Neural progenitor cell (in vitro differentiated cells): ENCODE measurements at regions not wholly inside any gene's neighbourhood (a gene's known extent, or its start where the extent isn't known, plus 50 kb on each side); places are given as distances from the start of the nearest gene placed in this dataset.

Experiments used
- DNase-seq: peaks from one replicate; pipeline ENCODE4 v3.0.0-alpha.2; 2016; ENCODE audit warnings: low spot score
- H2AFZ ChIP-seq: fragments of 200-600 bp; sonication (generic); replicated peaks from 2 replicates; pipeline ENCODE4 v1.6.1; 2016; ENCODE audit warnings: antibody characterized with exemption
- H3F3A ChIP-seq: fragments of 200-600 bp; sonication (generic); 2 replicates; pipeline ENCODE4 v1.6.1; 2016; ENCODE audit warnings: antibody characterized with exemption, low read depth
- H3K27ac ChIP-seq: fragments of 200-600 bp; sonication (generic); 2 replicates; pipeline ENCODE4 v1.5.1; 2016; ENCODE audit warnings: mild to moderate bottlenecking
- H3K27me3 ChIP-seq: fragments of 200-600 bp; sonication (generic); 2 replicates; pipeline ENCODE4 v1.6.1; 2016; ENCODE audit warnings: mild to moderate bottlenecking, moderate library complexity
- H3K36me3 ChIP-seq: fragments of 200-600 bp; sonication (generic); 2 replicates; pipeline ENCODE4 v1.5.1; 2016
- H3K4me1 ChIP-seq: fragments of 200-600 bp; sonication (generic); 2 replicates; pipeline ENCODE4 v1.6.1; 2016; ENCODE audit warnings: mixed run types
- H3K4me2 ChIP-seq: fragments of 200-600 bp; sonication (generic); 2 replicates; pipeline ENCODE4 v1.6.1; 2016
- H3K4me3 ChIP-seq: fragments of 200-600 bp; sonication (generic); 2 replicates; pipeline ENCODE4 v1.5.1; 2016
- H3K79me2 ChIP-seq: fragments of 200-600 bp; sonication (generic); 2 replicates; pipeline ENCODE4 v1.6.1; 2016; ENCODE audit warnings: low read depth
- H3K9ac ChIP-seq: fragments of 200-600 bp; sonication (generic); 2 replicates; pipeline ENCODE4 v1.6.1; 2016
- H3K9me3 ChIP-seq: fragments of 200-600 bp; sonication (generic); 2 replicates; pipeline ENCODE4 v1.5.1; 2016; ENCODE audit warnings: low read depth
- H4K20me1 ChIP-seq: fragments of 200-600 bp; sonication (generic); 2 replicates; pipeline ENCODE4 v1.6.1; 2016; ENCODE audit warnings: low read depth
- H3K27ac Mint-ChIP-seq: 3 replicates; pipeline ENCODE4 v1.8.0; 2021; ENCODE audit warnings: mixed read lengths
- H3K27me3 Mint-ChIP-seq: 2 replicates; pipeline ENCODE4 v1.8.0; 2022; ENCODE audit warnings: low read depth, mild to moderate bottlenecking, inconsistent platforms, moderate library complexity, mixed read lengths; ENCODE audit not compliant: insufficient read depth
- H3K36me3 Mint-ChIP-seq: 3 replicates; pipeline ENCODE4 v1.8.0; 2021; ENCODE audit warnings: mixed read lengths
- H3K4me1 Mint-ChIP-seq: 3 replicates; pipeline ENCODE4 v1.8.0; 2021; ENCODE audit warnings: mixed read lengths
- H3K4me3 Mint-ChIP-seq: 3 replicates; pipeline ENCODE4 v1.8.0; 2021; ENCODE audit warnings: mild to moderate bottlenecking, moderate library complexity, mixed read lengths
- H3K9me3 Mint-ChIP-seq: 3 replicates; pipeline ENCODE4 v1.8.0; 2020; ENCODE audit warnings: mixed read lengths
- CTCF ChIP-seq: fragments of 200-600 bp; sonication (generic); IDR thresholded peaks from 2 replicates; pipeline ENCODE4 v1.5.1; 2017; ENCODE audit warnings: antibody characterized with exemption, mild to moderate bottlenecking
- EZH2 ChIP-seq: fragments of 200-600 bp; sonication (generic); IDR thresholded peaks from 2 replicates; pipeline ENCODE4 v1.6.1; 2017; ENCODE audit warnings: antibody characterized with exemption, mild to moderate bottlenecking, moderate library complexity
- EZH2phosphoT487 ChIP-seq: fragments of 200-600 bp; sonication (generic); IDR thresholded peaks from 2 replicates; pipeline ENCODE4 v1.6.1; 2017; ENCODE audit warnings: antibody characterized with exemption

- Histone ChIP-seq H3K9ac (no peak overlapping the region), H3K27ac (no peak overlapping the region), H3K9me3 (no peaks in the 10 kb centered on the region), H3K4me1 (no peaks in the 10 kb centered on the region), H3K4me3 (no peak overlapping the region), H3K36me3 (no peaks in the 10 kb centered on the region), H3K79me2 (no peaks in the 10 kb centered on the region), H3K27me3 (no peaks in the 10 kb centered on the region), H3F3A (no peaks in the 10 kb centered on the region), H2AFZ (no peak overlapping the region), H3K4me2 (no peak overlapping the region), H4K20me1 (no peaks in the 10 kb centered on the region)
- no peak for TF ChIP-seq EZH2phosphoT487
- TF ChIP-seq CTCF = no peak
- TF ChIP-seq EZH2 = no peak
- Mint-ChIP-seq H3K9me3 (peaks cover 12% of the 10 kb centered on the region), H3K27me3 (no peaks in the 10 kb centered on the region), H3K4me3 (no peak overlapping the region), H3K36me3 (no peaks in the 10 kb centered on the region), H3K4me1 (peaks cover 14% of the 10 kb centered on the region), H3K27ac (no peak overlapping the region)
- DNase-seq = no peak
Measured at GRCh38 chr17:68780596-68780995, 174.6 kb downstream of the ABCA8 start.

GRCh38 chr17:68778726-68779125, 176.5 kb downstream of the ABCA8 start:
- Histone ChIP-seq H3K4me3 (no peak overlapping the region), H3K27ac (no peak overlapping the region), H3K9ac (no peak overlapping the region), H2AFZ (no peak overlapping the region), H3K79me2 (no peaks in the 10 kb centered on the region), H3K36me3 (no peaks in the 10 kb centered on the region), H4K20me1 (no peaks in the 10 kb centered on the region), H3F3A (no peaks in the 10 kb centered on the region), H3K27me3 (no peaks in the 10 kb centered on the region), H3K9me3 (no peaks in the 10 kb centered on the region), H3K4me1 (no peaks in the 10 kb centered on the region), H3K4me2 (no peak overlapping the region)
- DNase-seq = no peak
- no peak overlapping the region for H3K4me3 Mint-ChIP-seq
- no peak overlapping the region for H3K27ac Mint-ChIP-seq
- no peaks in the 10 kb centered on the region for H3K36me3 Mint-ChIP-seq
- no peaks in the 10 kb centered on the region for H3K27me3 Mint-ChIP-seq
- peaks cover 23% of the 10 kb centered on the region for H3K4me1 Mint-ChIP-seq
- H3K9me3 Mint-ChIP-seq = peaks cover 11% of the 10 kb centered on the region
- TF ChIP-seq EZH2phosphoT487 = no peak
- TF ChIP-seq CTCF = no peak
- no peak for TF ChIP-seq EZH2

- peak overlapping the region; percentile 34 for H2AFZ ChIP-seq
Measured at GRCh38 chr17:68777856-68778694, 176.9 kb upstream of the FAM20A start.

More at GRCh38 chr17:68777856-68778694, 176.9 kb upstream of the FAM20A start:
- H3K4me1 Mint-ChIP-seq = peaks cover 23% of the 10 kb centered on the region
- H3K36me3 ChIP-seq = no peaks in the 10 kb centered on the region
- no peak overlapping the region for H3K4me3 Mint-ChIP-seq
- H3K4me1 ChIP-seq = no peaks in the 10 kb centered on the region
- H3K36me3 Mint-ChIP-seq = no peaks in the 10 kb centered on the region
- H3K27me3 ChIP-seq = no peaks in the 10 kb centered on the region
- H3K9me3 Mint-ChIP-seq = peaks cover 11% of the 10 kb centered on the region
- no peaks in the 10 kb centered on the region for H3K27me3 Mint-ChIP-seq
- DNase-seq = no peak
- no peaks in the 10 kb centered on the region for H3K79me2 ChIP-seq
- H3F3A ChIP-seq = no peaks in the 10 kb centered on the region
- no peak overlapping the region for H3K4me2 ChIP-seq
- H3K9ac ChIP-seq = no peak overlapping the region
- H4K20me1 ChIP-seq = no peaks in the 10 kb centered on the region
- H3K27ac ChIP-seq = no peak overlapping the region
- no peaks in the 10 kb centered on the region for H3K9me3 ChIP-seq
- H3K4me3 ChIP-seq = no peak overlapping the region
- no peak overlapping the region for H3K27ac Mint-ChIP-seq
- no peak for TF ChIP-seq CTCF
- TF ChIP-seq EZH2phosphoT487 = no peak
- no peak for TF ChIP-seq EZH2
